ENCODE measurements at regions not wholly inside any gene's neighbourhood (a gene's known extent, or its start where the extent isn't known, plus 50 kb on each side); places are given as distances from the start of the nearest gene placed in this dataset.

- no peaks in the 10 kb centered on the region for H3K27me3 Mint-ChIP-seq (ENCODE audit: unreplicated experiment)
- TF ChIP-seq, protein P1, sequence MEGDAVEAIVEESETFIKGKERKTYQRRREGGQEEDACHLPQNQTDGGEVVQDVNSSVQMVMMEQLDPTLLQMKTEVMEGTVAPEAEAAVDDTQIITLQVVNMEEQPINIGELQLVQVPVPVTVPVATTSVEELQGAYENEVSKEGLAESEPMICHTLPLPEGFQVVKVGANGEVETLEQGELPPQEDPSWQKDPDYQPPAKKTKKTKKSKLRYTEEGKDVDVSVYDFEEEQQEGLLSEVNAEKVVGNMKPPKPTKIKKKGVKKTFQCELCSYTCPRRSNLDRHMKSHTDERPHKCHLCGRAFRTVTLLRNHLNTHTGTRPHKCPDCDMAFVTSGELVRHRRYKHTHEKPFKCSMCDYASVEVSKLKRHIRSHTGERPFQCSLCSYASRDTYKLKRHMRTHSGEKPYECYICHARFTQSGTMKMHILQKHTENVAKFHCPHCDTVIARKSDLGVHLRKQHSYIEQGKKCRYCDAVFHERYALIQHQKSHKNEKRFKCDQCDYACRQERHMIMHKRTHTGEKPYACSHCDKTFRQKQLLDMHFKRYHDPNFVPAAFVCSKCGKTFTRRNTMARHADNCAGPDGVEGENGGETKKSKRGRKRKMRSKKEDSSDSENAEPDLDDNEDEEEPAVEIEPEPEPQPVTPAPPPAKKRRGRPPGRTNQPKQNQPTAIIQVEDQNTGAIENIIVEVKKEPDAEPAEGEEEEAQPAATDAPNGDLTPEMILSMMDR (IDR thresholded peaks at IDR 0.05; ENCODE audit: unreplicated experiment): no peak
- BruUV-seq (replicated peaks): no TSS peak
- DNase-seq: no peak
- no peaks in the 10 kb centered on the region for H3K4me1 Mint-ChIP-seq (ENCODE audit: low read depth, unreplicated experiment)
- no peak overlapping the region for H3K4me3 Mint-ChIP-seq (ENCODE audit: low read depth, unreplicated experiment)
- no peak overlapping the region for H3K27ac Mint-ChIP-seq (ENCODE audit: unreplicated experiment)
- CTCF ChIA-PET: no interaction called here
- intact Hi-C loops (cut with micrococcal nuclease; ENCODE audit: unreplicated experiment): no loop called here
- no peaks in the 10 kb centered on the region for H3K36me3 Mint-ChIP-seq (ENCODE audit: insufficient read depth, unreplicated experiment)
- H3K9me3 Mint-ChIP-seq (ENCODE audit: low read depth, unreplicated experiment): no peaks in the 10 kb centered on the region
These were observed 236.8 kb upstream of the MAN1A1 start for GRCh38 chr6:119586250-119586882.

- no peak for DNase-seq
- Mint-ChIP-seq H3K27ac (ENCODE audit: unreplicated experiment) (no peak overlapping the region), H3K36me3 (ENCODE audit: insufficient read depth, unreplicated experiment) (no peaks in the 10 kb centered on the region), H3K4me3 (ENCODE audit: low read depth, unreplicated experiment) (no peak overlapping the region), H3K9me3 (ENCODE audit: low read depth, unreplicated experiment) (peaks cover 4% of the 10 kb centered on the region), H3K27me3 (ENCODE audit: unreplicated experiment) (no peaks in the 10 kb centered on the region), H3K4me1 (ENCODE audit: low read depth, unreplicated experiment) (no peaks in the 10 kb centered on the region)
- intact Hi-C loops (cut with micrococcal nuclease; ENCODE audit: unreplicated experiment): no loop called here
- no TSS peak for BruUV-seq (replicated peaks)
- CTCF ChIA-PET: no interaction called here
- TF ChIP-seq, protein P1 (IDR thresholded peaks at IDR 0.05; ENCODE audit: unreplicated experiment): no peak
These were observed 234.5 kb upstream of the MAN1A1 start for GRCh38 chr6:119584088-119584487.

- H3K9me3 Mint-ChIP-seq (ENCODE audit: low read depth, unreplicated experiment): peaks cover 4% of the 10 kb centered on the region
- no TSS peak for BruUV-seq (replicated peaks)
- CTCF ChIA-PET: no interaction called here
These were observed 231.7 kb upstream of the MAN1A1 start for GRCh38 chr6:119581220-119581619.

DNA sequence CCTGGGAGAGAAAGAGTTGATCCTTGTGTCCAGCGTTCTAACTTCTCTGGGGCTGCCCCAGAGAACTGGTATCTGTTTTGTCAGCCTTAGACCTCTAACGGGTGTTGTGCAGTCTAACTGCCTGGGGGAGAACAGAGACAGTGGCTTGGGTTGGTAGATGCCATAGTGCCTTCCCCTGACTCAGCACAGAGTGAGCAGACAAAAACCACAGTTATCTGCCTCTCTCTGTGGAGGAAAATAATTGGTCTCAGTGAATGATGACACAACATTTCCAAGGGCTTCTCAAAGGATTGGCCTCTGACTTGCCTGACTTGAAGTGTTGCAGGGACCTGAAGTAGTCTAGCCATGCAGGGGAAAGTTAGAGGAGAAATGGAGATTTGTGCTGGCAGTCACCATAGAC is 226.2 kb upstream of the MAN1A1 start:
- peaks cover 4% of the 10 kb centered on the region for H3K9me3 Mint-ChIP-seq (ENCODE audit: low read depth, unreplicated experiment)
- intact Hi-C loops (cut with micrococcal nuclease; ENCODE audit: unreplicated experiment): no loop called here
- no peak overlapping the region for H3K27ac Mint-ChIP-seq (ENCODE audit: unreplicated experiment)
- no peaks in the 10 kb centered on the region for H3K4me1 Mint-ChIP-seq (ENCODE audit: low read depth, unreplicated experiment)
- DNase-seq: no peak
- no peaks in the 10 kb centered on the region for H3K36me3 Mint-ChIP-seq (ENCODE audit: insufficient read depth, unreplicated experiment)
- H3K4me3 Mint-ChIP-seq (ENCODE audit: low read depth, unreplicated experiment): no peak overlapping the region
- CTCF ChIA-PET: no interaction called here
- no TSS peak for BruUV-seq (replicated peaks)
- H3K27me3 Mint-ChIP-seq (ENCODE audit: unreplicated experiment): no peaks in the 10 kb centered on the region
- TF ChIP-seq, protein P1 (IDR thresholded peaks at IDR 0.05; ENCODE audit: unreplicated experiment): no peak

More at GRCh38 chr6:119581220-119581619, 231.7 kb upstream of the MAN1A1 start:
- Mint-ChIP-seq H3K27me3 (ENCODE audit: unreplicated experiment) (no peaks in the 10 kb centered on the region), H3K4me1 (ENCODE audit: low read depth, unreplicated experiment) (no peaks in the 10 kb centered on the region), H3K27ac (ENCODE audit: unreplicated experiment) (no peak overlapping the region), H3K36me3 (ENCODE audit: insufficient read depth, unreplicated experiment) (no peaks in the 10 kb centered on the region), H3K4me3 (ENCODE audit: low read depth, unreplicated experiment) (no peak overlapping the region)
- TF ChIP-seq, protein P1 (IDR thresholded peaks at IDR 0.05; ENCODE audit: unreplicated experiment): no peak
- no peak for DNase-seq
- intact Hi-C loops (cut with micrococcal nuclease; ENCODE audit: unreplicated experiment): no loop called here

Data from Calu3 (cell line).